K562 (cell line): ENCODE measurements at regions not wholly inside any gene's neighbourhood (a gene's known extent, or its start where the extent isn't known, plus 50 kb on each side); places are given as distances from the start of the nearest gene placed in this dataset.

Experiments used
- CHD7 ChIP-seq: fragments of 200-600 bp; sonication (generic); IDR thresholded peaks from one replicate; pipeline ENCODE4 v1.6.1; 2012; ENCODE audit warnings: mild to moderate bottlenecking, low read depth, low read length, inconsistent platforms
- DDX20 ChIP-seq: fragments of 450-650 bp; IDR thresholded peaks from 2 replicates; pipeline ENCODE4 v1.6.1; 2016; ENCODE audit warnings: missing genetic modification characterization, low read depth, mild to moderate bottlenecking, missing compliant biosample characterization, moderate library complexity
- FOXJ3 ChIP-seq: sonication (generic); formaldehyde crosslinking; IDR thresholded peaks from 2 replicates; pipeline ENCODE4 v1.4.0; 2020; ENCODE audit warnings: mild to moderate bottlenecking, missing genetic modification reagents
- GTF2A2 ChIP-seq: IDR thresholded peaks from 2 replicates; pipeline ENCODE4 v1.6.1; 2016; ENCODE audit warnings: mild to moderate bottlenecking, missing genetic modification characterization, missing compliant biosample characterization
- HMBOX1 ChIP-seq: sonication (generic); IDR thresholded peaks from 2 replicates; pipeline ENCODE4 v1.6.1; 2016
- ZBTB12 ChIP-seq: fragments of 250-450 bp; sonication (Bioruptor Pico); IDR thresholded peaks from 2 replicates; pipeline ENCODE4 v1.4.0; 2020

- TF ChIP-seq CHD7 (no peak), GTF2A2 (tag) (no peak), HMBOX1 (no peak), FOXJ3 (CRISPR knock-in tag) (no peak), DDX20 (tag) (no peak), ZBTB12 (CRISPR knock-in tag) (no peak)
Measured at GRCh38 chr6:41464019-41464418, 82.2 kb upstream of the FOXP4 start (continued).
